ENCODE measurements at regions not wholly inside any gene's neighbourhood (a gene's known extent, or its start where the extent isn't known, plus 50 kb on each side); places are given as distances from the start of the nearest gene placed in this dataset.
A peak's percentile ranks its signal among the peaks of the same experiment; 100 is the strongest.

DNA sequence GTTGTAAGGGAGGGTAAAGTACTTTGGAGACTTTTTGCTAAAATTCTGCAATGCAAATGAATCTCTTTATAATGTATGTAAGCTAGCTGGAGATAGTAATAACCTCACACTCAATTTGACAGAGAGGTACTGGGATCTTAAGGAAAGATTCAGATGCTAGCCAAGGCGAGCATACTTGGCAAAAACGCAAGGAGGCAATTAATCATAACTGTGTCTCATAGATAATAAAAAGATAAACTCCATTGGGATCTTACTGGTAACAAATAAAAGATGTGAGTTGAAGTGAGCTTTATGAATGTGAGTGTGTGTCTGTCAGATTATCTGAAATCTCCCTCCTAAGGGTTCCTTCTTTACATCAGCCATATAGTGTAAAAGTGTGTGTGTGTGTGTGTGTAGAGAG lies 533.0 kb downstream of the TMX3 start:
- Histone ChIP-seq H3K9me3 (ENCODE audit: control insufficient read depth, insufficient read depth, low read depth, low read length) (no peaks in the 10 kb centered on the region), H3K27ac (ENCODE audit: insufficient read depth, low read length) (no peak overlapping the region), H3K27me3 (ENCODE audit: control insufficient read depth, insufficient read depth, low read length) (no peaks in the 10 kb centered on the region), H3K36me3 (ENCODE audit: control insufficient read depth, insufficient read depth, low read length) (no peaks in the 10 kb centered on the region), H3K9ac (ENCODE audit: insufficient read depth, low read length) (no peak overlapping the region), H3K4me2 (ENCODE audit: extremely low read depth, insufficient read depth, low read length) (no peak overlapping the region), H3K4me3 (replicated peaks in 1 of 4; ENCODE audit: control extremely low read depth in 1 of 4, insufficient read depth in 1 of 4, low read depth in 3 of 4, low read length in 4 of 4) (no peak overlapping the region), H4K20me1 (ENCODE audit: control insufficient read depth, extremely low read depth, insufficient read depth, low read length) (no peaks in the 10 kb centered on the region), H3K4me1 (ENCODE audit: control insufficient read depth, extremely low read depth, insufficient read depth, low read length) (peaks cover 3% of the 10 kb centered on the region), H2AFZ (ENCODE audit: low read length) (no peak overlapping the region), H3K79me2 (ENCODE audit: control insufficient read depth, insufficient read depth, low read length) (no peaks in the 10 kb centered on the region)
- DNase-seq (ENCODE audit: low read depth in 2 of 2): peak; percentile 47 to 69
- TF ChIP-seq EZH2 (IDR thresholded peaks at IDR 0.05; ENCODE audit: low read length, missing control alignments): no peak
- TF ChIP-seq, protein P1, sequence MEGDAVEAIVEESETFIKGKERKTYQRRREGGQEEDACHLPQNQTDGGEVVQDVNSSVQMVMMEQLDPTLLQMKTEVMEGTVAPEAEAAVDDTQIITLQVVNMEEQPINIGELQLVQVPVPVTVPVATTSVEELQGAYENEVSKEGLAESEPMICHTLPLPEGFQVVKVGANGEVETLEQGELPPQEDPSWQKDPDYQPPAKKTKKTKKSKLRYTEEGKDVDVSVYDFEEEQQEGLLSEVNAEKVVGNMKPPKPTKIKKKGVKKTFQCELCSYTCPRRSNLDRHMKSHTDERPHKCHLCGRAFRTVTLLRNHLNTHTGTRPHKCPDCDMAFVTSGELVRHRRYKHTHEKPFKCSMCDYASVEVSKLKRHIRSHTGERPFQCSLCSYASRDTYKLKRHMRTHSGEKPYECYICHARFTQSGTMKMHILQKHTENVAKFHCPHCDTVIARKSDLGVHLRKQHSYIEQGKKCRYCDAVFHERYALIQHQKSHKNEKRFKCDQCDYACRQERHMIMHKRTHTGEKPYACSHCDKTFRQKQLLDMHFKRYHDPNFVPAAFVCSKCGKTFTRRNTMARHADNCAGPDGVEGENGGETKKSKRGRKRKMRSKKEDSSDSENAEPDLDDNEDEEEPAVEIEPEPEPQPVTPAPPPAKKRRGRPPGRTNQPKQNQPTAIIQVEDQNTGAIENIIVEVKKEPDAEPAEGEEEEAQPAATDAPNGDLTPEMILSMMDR (conservative IDR thresholded peaks at IDR 0.05 in 1 of 2, IDR thresholded peaks at IDR 0.05 in 1 of 2; ENCODE audit: low read depth in 1 of 2, low read length in 2 of 2): no peak

GRCh38 chr18:68179811-68180210 lies 535.1 kb downstream of the TMX3 start:
- H3K36me3 ChIP-seq (ENCODE audit: control insufficient read depth, insufficient read depth, low read length): no peaks in the 10 kb centered on the region
- H3K4me2 ChIP-seq (ENCODE audit: extremely low read depth, insufficient read depth, low read length): no peak overlapping the region
- no peak overlapping the region for H3K4me3 ChIP-seq (replicated peaks in 1 of 4; ENCODE audit: control extremely low read depth in 1 of 4, insufficient read depth in 1 of 4, low read depth in 3 of 4, low read length in 4 of 4)
- H3K27ac ChIP-seq (ENCODE audit: insufficient read depth, low read length): no peak overlapping the region
- peaks cover 3% of the 10 kb centered on the region for H3K4me1 ChIP-seq (ENCODE audit: control insufficient read depth, extremely low read depth, insufficient read depth, low read length)
- TF ChIP-seq, protein P1 (conservative IDR thresholded peaks at IDR 0.05 in 1 of 2, IDR thresholded peaks at IDR 0.05 in 1 of 2; ENCODE audit: low read depth in 1 of 2, low read length in 2 of 2): no peak
- no peak for TF ChIP-seq EZH2 (IDR thresholded peaks at IDR 0.05; ENCODE audit: low read length, missing control alignments)
- H3K9me3 ChIP-seq (ENCODE audit: control insufficient read depth, insufficient read depth, low read depth, low read length): no peaks in the 10 kb centered on the region
- DNase-seq (ENCODE audit: low read depth in 2 of 2): peak in 1 of 2 donors; percentile 1
- H3K27me3 ChIP-seq (ENCODE audit: control insufficient read depth, insufficient read depth, low read length): no peaks in the 10 kb centered on the region
- no peak overlapping the region for H3K9ac ChIP-seq (ENCODE audit: insufficient read depth, low read length)
- no peaks in the 10 kb centered on the region for H3K79me2 ChIP-seq (ENCODE audit: control insufficient read depth, insufficient read depth, low read length)
- H2AFZ ChIP-seq (ENCODE audit: low read length): no peak overlapping the region
- H4K20me1 ChIP-seq (ENCODE audit: control insufficient read depth, extremely low read depth, insufficient read depth, low read length): no peaks in the 10 kb centered on the region

DNA sequence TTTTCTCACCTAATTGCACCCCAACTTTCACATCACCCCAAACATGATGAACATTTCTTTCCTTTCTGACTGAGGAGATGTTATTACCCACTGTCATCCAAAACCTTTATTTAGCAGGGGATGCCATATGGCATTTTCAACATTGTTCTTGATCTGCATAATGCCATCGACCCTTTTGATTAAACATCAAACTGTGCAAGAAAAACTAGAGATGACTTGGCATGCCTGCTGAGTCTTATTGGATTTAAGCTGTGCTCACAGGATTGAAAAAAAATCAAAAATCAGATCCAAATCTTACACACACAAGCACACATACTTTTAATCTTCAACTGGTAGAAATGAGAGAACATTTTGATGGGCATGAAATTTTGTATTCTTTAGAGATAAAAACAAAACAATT lies 536.0 kb downstream of the TMX3 start:
- Histone ChIP-seq H3K79me2 (ENCODE audit: control insufficient read depth, insufficient read depth, low read length) (no peaks in the 10 kb centered on the region), H4K20me1 (ENCODE audit: control insufficient read depth, extremely low read depth, insufficient read depth, low read length) (no peaks in the 10 kb centered on the region), H3K4me3 (replicated peaks in 1 of 4; ENCODE audit: control extremely low read depth in 1 of 4, insufficient read depth in 1 of 4, low read depth in 3 of 4, low read length in 4 of 4) (no peak overlapping the region), H3K27me3 (ENCODE audit: control insufficient read depth, insufficient read depth, low read length) (no peaks in the 10 kb centered on the region), H3K27ac (ENCODE audit: insufficient read depth, low read length) (no peak overlapping the region), H3K4me2 (ENCODE audit: extremely low read depth, insufficient read depth, low read length) (no peak overlapping the region), H3K36me3 (ENCODE audit: control insufficient read depth, insufficient read depth, low read length) (no peaks in the 10 kb centered on the region), H3K4me1 (ENCODE audit: control insufficient read depth, extremely low read depth, insufficient read depth, low read length) (peaks cover 3% of the 10 kb centered on the region), H3K9ac (ENCODE audit: insufficient read depth, low read length) (no peak overlapping the region), H2AFZ (ENCODE audit: low read length) (no peak overlapping the region), H3K9me3 (ENCODE audit: control insufficient read depth, insufficient read depth, low read depth, low read length) (no peaks in the 10 kb centered on the region)
- no peak for TF ChIP-seq EZH2 (IDR thresholded peaks at IDR 0.05; ENCODE audit: low read length, missing control alignments)
- TF ChIP-seq, protein P1 (conservative IDR thresholded peaks at IDR 0.05 in 1 of 2, IDR thresholded peaks at IDR 0.05 in 1 of 2; ENCODE audit: low read depth in 1 of 2, low read length in 2 of 2): no peak
- no peak for DNase-seq (ENCODE audit: low read depth in 2 of 2)
